Right ventricle myocardium inferior (tissue), 1 donor: ENCODE measurements at regions not wholly inside any gene's neighbourhood (a gene's known extent, or its start where the extent isn't known, plus 50 kb on each side); places are given as distances from the start of the nearest gene placed in this dataset.

Experiments
- ATAC-seq: fragments of 200-7000 bp; cut with Tn5 transposase; one replicate; pipeline ENCODE4 v1.9.1; 2020; ENCODE audit warnings: mild to moderate bottlenecking, moderate library complexity
- DNase-seq: peaks from one replicate; pipeline ENCODE4 v3.0.0; 2021; ENCODE audit errors: missing footprints
- intact Hi-C: fragments of 100-400 bp; cut with DNase I; formaldehyde crosslinking; loops from one replicate; pipeline ENCODE4 v1.11.0; 2022
- donor health status: DM: no; HTN: yes; CAD: no; lungs with severe emphysema.

GRCh38 chr14:94685681-94686485 is 73.7 kb downstream of the SERPINA3 start:
- intact Hi-C loops, result loop anchor here (5.0 kb wide), 1 partner anchor 746 kb away; no protein-coding TSS in a partner anchor
- DNase-seq, result no peak
- ATAC-seq, result no peak

DNA sequence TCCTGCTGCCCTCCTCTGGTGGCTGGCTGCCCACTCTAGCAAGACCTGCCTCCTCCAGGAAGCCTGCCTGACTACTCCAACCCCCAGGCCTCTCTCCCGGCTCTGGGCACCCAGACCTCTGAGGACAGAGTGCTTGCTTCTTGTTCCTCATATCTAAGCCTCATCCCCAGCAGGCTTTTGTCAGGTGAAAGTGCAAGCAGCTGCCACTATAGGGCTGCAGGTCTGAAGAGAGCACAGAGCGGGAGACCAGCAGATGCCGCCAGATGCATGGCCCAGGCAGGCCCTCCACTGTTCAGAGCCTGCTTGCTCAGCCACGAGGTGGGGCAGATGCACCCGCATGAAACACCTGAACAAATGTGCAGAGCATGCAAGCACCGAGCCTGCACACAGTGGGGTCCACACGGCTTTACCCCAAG is 73.0 kb downstream of the SERPINA3 start:
- no peak for ATAC-seq
- DNase-seq, result no peak
- intact Hi-C loops, result loop anchor here (5.0 kb wide), 1 partner anchor 747 kb away; no protein-coding TSS in a partner anchor

DNA sequence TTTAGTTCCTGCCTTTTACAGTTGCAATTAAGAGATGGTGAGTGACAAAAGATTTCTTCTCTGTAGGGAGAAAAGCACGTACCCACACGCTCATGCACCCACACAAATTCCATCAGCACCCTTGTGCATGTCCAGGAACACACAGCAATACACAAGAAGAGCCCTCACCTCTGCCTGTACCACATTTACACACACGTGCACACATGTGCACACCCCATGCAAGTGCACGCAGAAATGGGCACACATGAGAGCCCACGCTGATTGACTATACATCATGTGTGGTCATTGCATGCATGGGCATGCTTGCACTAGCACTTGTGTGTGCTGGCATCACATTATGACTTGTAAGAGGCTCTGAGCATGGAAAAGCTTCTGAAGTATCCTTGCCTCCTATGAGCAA is 70.5 kb downstream of the SERPINA3 start:
- DNase-seq, result no peak
- ATAC-seq, result no peak
- intact Hi-C loops, result no loop called here

- no peak for ATAC-seq
- intact Hi-C loops, result no loop called here
- no peak for DNase-seq
These were observed 69.9 kb downstream of the SERPINA3 start for GRCh38 chr14:94682061-94682516.

- ATAC-seq, result no peak
- intact Hi-C loops, result no loop called here
These were observed 69.3 kb downstream of the SERPINA3 start for GRCh38 chr14:94681300-94682060.

DNA sequence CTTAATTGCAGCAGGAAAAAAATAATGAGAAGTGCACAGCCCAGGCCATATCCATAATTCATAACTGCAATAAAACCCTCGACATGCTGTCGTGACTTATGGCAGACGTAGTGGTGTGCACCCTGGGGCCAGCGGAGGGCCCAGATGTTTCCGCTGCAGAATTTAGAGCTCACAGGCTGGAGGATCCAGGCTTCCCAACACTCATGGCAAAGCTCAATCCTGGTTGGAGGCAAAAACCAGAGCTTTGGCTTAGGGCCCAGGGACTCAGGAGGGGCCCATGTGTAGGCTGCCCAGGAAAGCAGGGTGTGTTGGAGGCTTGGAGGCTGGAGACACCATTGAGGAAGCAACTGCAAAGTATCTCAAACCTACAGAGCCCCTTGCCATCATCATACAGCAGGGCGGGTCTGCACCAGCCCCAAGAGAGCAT is 68.7 kb downstream of the SERPINA3 start:
- DNase-seq (no peak), ATAC-seq (no peak)
- intact Hi-C loops, result no loop called here

More at GRCh38 chr14:94681300-94682060, 69.3 kb downstream of the SERPINA3 start:
- no peak for DNase-seq

DNA sequence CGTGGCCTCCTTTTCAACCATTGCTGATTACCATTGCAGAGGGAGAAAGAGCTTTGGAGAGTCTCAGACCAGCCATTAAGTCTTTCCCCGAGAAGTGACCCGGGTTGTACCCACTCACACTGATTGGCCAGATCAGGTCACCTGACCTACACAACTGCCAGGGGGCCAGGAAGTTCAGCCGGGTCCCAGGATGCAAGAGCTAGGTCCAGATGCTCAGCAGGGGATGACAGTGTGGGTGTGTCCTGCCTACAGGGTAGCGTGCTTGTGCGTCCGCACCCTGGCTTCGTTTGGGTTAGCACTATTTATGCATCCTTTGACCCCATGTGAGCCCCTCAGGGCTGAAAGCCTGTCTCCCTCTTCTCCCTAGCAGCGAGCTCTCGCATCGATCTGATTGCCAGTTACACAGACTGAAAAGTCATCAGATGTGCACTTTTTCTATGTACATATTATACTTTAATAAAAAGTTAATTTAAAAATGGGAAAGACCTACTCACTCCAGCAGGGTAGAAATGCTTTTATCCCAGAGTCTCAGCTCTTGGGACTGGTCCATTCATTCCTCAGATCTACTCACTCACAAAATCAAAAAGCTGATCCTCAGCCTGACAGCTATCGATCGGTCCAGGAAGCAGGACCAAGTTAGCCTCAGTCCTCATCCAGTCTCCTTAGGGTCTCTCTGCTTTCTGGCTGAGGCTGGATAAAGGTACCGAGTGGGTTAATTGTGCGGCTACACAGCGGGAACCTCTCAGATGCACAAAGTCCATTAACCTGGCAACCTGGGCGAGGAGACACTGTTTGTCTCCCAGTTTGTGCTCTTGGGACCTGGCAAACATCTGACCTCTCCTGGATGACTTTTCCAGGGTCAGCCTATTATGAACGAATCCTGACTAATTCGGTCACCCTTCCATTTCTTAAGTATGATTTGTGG is 68.0 kb downstream of the SERPINA3 start:
- ATAC-seq, result peak; percentile 26
- intact Hi-C loops, result no loop called here
- no peak for DNase-seq

- no peak for ATAC-seq
- no peak for DNase-seq
- intact Hi-C loops, result no loop called here
These were observed 67.1 kb downstream of the SERPINA3 start for GRCh38 chr14:94679106-94679810.

DNA sequence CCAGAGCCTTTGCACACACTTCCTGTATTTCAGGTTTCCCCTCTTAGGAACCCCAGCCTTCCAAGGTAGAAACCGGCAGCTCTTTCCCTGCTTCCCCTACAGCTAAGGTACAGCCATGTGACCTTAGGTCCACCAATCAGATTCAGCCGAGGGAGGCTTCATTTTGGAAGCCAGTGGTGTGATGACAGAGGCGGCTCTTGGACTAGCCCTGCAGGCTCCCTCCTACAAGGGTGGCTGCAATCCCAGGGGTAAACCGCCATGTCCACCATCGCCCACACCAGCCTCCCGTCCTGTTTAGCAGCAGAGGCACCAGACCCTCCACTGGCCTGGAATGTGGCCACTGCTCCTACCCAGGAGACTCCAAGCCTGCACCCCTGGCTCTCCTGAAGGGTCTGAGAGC is 65.6 kb downstream of the SERPINA3 start:
- DNase-seq (no peak), ATAC-seq (no peak)
- intact Hi-C loops, result no loop called here

GRCh38 chr14:94677213-94677612 is 65.0 kb downstream of the SERPINA3 start:
- ATAC-seq, result no peak

DNA sequence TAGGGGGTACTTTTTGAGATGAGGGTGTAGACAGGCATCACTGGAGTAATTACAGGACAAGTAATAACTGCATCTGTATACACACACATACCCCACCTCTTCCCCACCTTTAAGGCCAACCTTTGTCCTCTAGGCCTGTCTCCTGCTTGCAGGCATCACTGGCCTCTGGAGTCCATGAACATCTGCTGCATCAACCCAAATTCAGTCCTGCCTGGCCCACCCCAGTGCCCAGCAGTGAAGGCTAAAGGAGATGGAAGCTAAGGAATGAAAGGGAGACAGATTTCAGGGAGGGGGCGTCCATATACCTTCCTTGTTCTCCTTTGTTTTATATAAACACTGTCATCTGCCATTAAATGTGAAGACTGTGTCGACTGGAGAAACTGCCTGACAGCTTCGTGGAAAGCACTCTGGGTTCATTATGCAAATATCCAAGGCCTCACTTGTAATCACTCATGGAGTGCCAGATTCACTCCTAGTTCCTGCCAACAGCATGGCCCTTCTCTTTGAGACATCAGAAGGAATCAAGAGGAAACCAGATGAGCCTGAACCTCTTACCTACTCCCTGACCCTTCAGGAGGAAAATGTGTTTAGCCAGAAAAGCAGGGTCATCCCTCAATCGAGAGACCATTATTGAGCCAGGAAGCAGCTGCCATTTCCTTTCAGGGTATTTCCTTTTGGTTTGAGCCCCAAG is 64.4 kb downstream of the SERPINA3 start:
- intact Hi-C loops, result no loop called here
- DNase-seq (no peak), ATAC-seq (no peak)

More at GRCh38 chr14:94677213-94677612, 65.0 kb downstream of the SERPINA3 start:
- no peak for DNase-seq
- intact Hi-C loops, result no loop called here

- no peak for DNase-seq
- ATAC-seq, result no peak
- intact Hi-C loops, result no loop called here
These were observed 62.8 kb downstream of the SERPINA3 start for GRCh38 chr14:94675036-94675435.

DNA sequence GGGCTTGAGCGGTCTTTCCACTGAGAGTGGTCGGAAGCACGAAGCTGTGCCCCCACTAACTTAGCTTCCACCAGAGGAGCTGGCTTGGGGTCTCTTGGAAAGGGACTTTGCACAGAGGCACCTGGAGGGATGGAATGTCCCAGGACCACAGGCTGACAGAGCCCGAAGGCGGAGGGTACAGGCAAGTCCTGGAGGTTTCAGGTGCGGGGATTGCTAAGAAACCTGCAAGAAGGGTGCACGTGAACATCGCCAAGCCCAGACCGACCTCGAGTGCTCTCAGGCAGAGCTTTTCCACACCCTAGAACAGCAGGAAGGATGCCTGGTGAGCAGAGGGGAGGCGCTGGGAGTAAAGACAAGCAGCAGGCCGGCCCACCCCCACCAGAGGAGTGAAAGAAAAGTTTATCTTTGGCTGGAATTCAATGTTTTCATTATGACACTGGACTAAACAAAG is 61.6 kb downstream of the SERPINA3 start:
- intact Hi-C loops, result no loop called here
- DNase-seq (no peak), ATAC-seq (no peak)
